ENCODE measurements at regions not wholly inside any gene's neighbourhood (a gene's known extent, or its start where the extent isn't known, plus 50 kb on each side); places are given as distances from the start of the nearest gene placed in this dataset.

DNA sequence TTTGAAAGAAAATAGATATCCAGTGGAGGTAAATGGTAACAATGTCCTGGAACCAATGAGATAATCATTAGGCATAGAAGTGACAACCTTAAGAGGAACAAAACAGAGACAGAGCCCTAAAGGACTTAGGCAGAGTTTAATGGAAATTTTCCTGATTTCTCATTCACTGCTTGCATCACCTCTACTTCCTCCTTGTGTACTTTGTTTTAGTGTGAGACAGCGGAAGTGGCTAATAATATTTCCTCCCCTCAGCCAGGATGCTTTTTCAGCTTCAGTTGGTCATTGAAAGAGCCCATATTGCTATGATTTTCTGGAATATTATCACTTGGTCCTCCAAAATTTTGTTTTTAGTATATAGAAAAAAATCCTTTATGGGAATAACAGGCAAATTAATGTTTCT, 153.4 kb upstream of the MPDZ start:
- TF ChIP-seq, protein P1, sequence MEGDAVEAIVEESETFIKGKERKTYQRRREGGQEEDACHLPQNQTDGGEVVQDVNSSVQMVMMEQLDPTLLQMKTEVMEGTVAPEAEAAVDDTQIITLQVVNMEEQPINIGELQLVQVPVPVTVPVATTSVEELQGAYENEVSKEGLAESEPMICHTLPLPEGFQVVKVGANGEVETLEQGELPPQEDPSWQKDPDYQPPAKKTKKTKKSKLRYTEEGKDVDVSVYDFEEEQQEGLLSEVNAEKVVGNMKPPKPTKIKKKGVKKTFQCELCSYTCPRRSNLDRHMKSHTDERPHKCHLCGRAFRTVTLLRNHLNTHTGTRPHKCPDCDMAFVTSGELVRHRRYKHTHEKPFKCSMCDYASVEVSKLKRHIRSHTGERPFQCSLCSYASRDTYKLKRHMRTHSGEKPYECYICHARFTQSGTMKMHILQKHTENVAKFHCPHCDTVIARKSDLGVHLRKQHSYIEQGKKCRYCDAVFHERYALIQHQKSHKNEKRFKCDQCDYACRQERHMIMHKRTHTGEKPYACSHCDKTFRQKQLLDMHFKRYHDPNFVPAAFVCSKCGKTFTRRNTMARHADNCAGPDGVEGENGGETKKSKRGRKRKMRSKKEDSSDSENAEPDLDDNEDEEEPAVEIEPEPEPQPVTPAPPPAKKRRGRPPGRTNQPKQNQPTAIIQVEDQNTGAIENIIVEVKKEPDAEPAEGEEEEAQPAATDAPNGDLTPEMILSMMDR (conservative IDR thresholded peaks at IDR 0.05 in 1 of 2, IDR thresholded peaks at IDR 0.05 in 1 of 2; ENCODE audit: low read depth in 1 of 2, low read length in 2 of 2): no peak
- no peak for TF ChIP-seq EZH2 (IDR thresholded peaks at IDR 0.05; ENCODE audit: low read length, missing control alignments)
